Nephron (organoid): ENCODE measurements at regions not wholly inside any gene's neighbourhood (a gene's known extent, or its start where the extent isn't known, plus 50 kb on each side); places are given as distances from the start of the nearest gene placed in this dataset.
"Not testable (repeated sequence)": the region's sequence is repeated elsewhere in the genome, so short reads cannot be mapped to it uniquely, and the experiment has no call there.

Experiments used
- H3K27ac Mint-ChIP-seq, 3 experiments: 2 replicates each; pipeline ENCODE4 v1.8.0; 2020; ENCODE audit warnings: mixed read lengths in 3 of 3, mild to moderate bottlenecking in 2 of 3, moderate library complexity in 1 of 3
- H3K27me3 Mint-ChIP-seq: 2 replicates; pipeline ENCODE4 v1.8.0; 2021; ENCODE audit warnings: low read depth, mild to moderate bottlenecking, moderate library complexity, mixed read lengths
- H3K36me3 Mint-ChIP-seq: 2 replicates; pipeline ENCODE4 v1.8.0; 2020; ENCODE audit warnings: low read depth, mixed read lengths
- H3K4me1 Mint-ChIP-seq: 2 replicates; pipeline ENCODE4 v1.8.0; 2020; ENCODE audit warnings: mixed read lengths
- H3K4me3 Mint-ChIP-seq, 3 experiments: 2 replicates each; pipeline ENCODE4 v1.8.0; 2020; ENCODE audit warnings: mild to moderate bottlenecking in 3 of 3, mixed read lengths in 3 of 3, moderate library complexity in 2 of 3
- H3K9me3 Mint-ChIP-seq: 2 replicates; pipeline ENCODE4 v1.8.0; 2020; ENCODE audit warnings: mixed read lengths
- CTCF ChIP-seq, 3 experiments: fragments of 200-600 bp; sonication (generic); IDR thresholded peaks; one replicate each; pipeline ENCODE4 v1.5.0; 2021; ENCODE audit warnings: antibody characterized with exemption in 3 of 3; ENCODE audit not compliant: unreplicated experiment in 3 of 3

GRCh38 chr7:69439636-69440325 lies 158.5 kb upstream of the AUTS2 start:
- peaks cover 14% of the 10 kb centered on the region for H3K4me1 Mint-ChIP-seq
- H3K27ac Mint-ChIP-seq, result no peak overlapping the region
- H3K27me3 Mint-ChIP-seq, result peaks cover 7% of the 10 kb centered on the region
- no peak for TF ChIP-seq CTCF (IDR thresholded peaks at IDR 0.05; ENCODE audit: unreplicated experiment in 3 of 3)
- H3K36me3 Mint-ChIP-seq, result no peaks in the 10 kb centered on the region
- H3K4me3 Mint-ChIP-seq, result no peak overlapping the region
- peaks cover 6% of the 10 kb centered on the region for H3K9me3 Mint-ChIP-seq

GRCh38 chr7:69440976-69441375 lies 157.3 kb upstream of the AUTS2 start:
- no peak for TF ChIP-seq CTCF (IDR thresholded peaks at IDR 0.05; ENCODE audit: unreplicated experiment in 3 of 3)
- Mint-ChIP-seq H3K27ac (no peak overlapping the region), H3K4me1 (peaks cover 12% of the 10 kb centered on the region), H3K27me3 (peaks cover 7% of the 10 kb centered on the region), H3K4me3 (no peak overlapping the region), H3K9me3 (peaks cover 6% of the 10 kb centered on the region), H3K36me3 (no peaks in the 10 kb centered on the region)

- H3K4me1 Mint-ChIP-seq, result peaks cover 6% of the 10 kb centered on the region
- H3K27me3 Mint-ChIP-seq, result peaks cover 13% of the 10 kb centered on the region
- no peak for TF ChIP-seq CTCF (IDR thresholded peaks at IDR 0.05; ENCODE audit: unreplicated experiment in 3 of 3)
- H3K36me3 Mint-ChIP-seq, result no peaks in the 10 kb centered on the region
- no peak overlapping the region for H3K27ac Mint-ChIP-seq
- H3K9me3 Mint-ChIP-seq, result peaks cover 6% of the 10 kb centered on the region
- H3K4me3 Mint-ChIP-seq, result no peak overlapping the region
These were observed 155.1 kb upstream of the AUTS2 start for GRCh38 chr7:69443136-69443535.

GRCh38 chr7:69445541-69445940 lies 152.7 kb upstream of the AUTS2 start:
- Mint-ChIP-seq H3K27me3 (peaks cover 12% of the 10 kb centered on the region), H3K4me1 (no peaks in the 10 kb centered on the region), H3K27ac (no peak overlapping the region), H3K9me3 (no peaks in the 10 kb centered on the region), H3K36me3 (no peaks in the 10 kb centered on the region), H3K4me3 (no peak overlapping the region)
- no peak for TF ChIP-seq CTCF (IDR thresholded peaks at IDR 0.05; ENCODE audit: unreplicated experiment in 3 of 3)

GRCh38 chr7:69446213-69446612 lies 152.1 kb upstream of the AUTS2 start:
- not testable (repeated sequence) for H3K36me3 Mint-ChIP-seq, H3K4me3 Mint-ChIP-seq, H3K27ac Mint-ChIP-seq, H3K9me3 Mint-ChIP-seq, H3K4me1 Mint-ChIP-seq
- H3K27me3 Mint-ChIP-seq, result peaks cover 12% of the 10 kb centered on the region

- Mint-ChIP-seq H3K36me3 (no peaks in the 10 kb centered on the region), H3K4me1 (no peaks in the 10 kb centered on the region), H3K27ac (no peak overlapping the region), H3K27me3 (peaks cover 20% of the 10 kb centered on the region), H3K9me3 (no peaks in the 10 kb centered on the region), H3K4me3 (no peak overlapping the region)
- TF ChIP-seq CTCF (IDR thresholded peaks at IDR 0.05; ENCODE audit: unreplicated experiment in 3 of 3), result no peak
These were observed 150.2 kb upstream of the AUTS2 start for GRCh38 chr7:69448071-69448470.
